22Rv1 (cell line): ENCODE measurements at regions not wholly inside any gene's neighbourhood (a gene's known extent, or its start where the extent isn't known, plus 50 kb on each side); places are given as distances from the start of the nearest gene placed in this dataset.

Experiments used
- ZFX ChIP-seq: fragments of 450-650 bp; IDR thresholded peaks from 2 replicates; pipeline ENCODE4 v1.6.1; 2017; ENCODE audit warnings: antibody characterized with exemption, borderline replicate concordance
- TF ChIP-seq, protein P1 (sequence below): fragments of 450-650 bp; IDR thresholded peaks from 2 replicates; pipeline ENCODE4 v1.5.1; 2017; ENCODE audit warnings: mild to moderate bottlenecking

DNA sequence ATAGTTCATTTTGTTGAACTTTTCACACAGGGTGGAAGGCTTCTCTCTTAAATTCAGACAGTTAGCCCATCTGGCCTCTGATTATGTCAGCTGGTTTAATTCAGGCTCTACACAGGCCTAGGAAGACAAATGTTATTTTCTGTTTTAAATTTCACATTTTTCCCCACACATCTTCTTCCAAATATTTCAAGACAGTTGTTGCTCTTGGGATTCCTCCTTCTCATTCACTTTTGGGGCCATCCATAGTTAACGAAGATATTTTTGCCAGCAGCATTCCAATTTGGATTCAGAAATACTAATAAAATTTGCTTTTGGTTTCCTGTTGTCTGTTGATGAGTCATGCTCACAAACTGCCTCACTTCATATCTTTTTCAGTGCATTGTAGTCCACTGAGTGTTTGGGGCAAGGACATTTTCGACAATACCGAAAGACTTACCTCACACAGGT, 475.4 kb downstream of the DMAC1 start:
- TF ChIP-seq, protein P1, sequence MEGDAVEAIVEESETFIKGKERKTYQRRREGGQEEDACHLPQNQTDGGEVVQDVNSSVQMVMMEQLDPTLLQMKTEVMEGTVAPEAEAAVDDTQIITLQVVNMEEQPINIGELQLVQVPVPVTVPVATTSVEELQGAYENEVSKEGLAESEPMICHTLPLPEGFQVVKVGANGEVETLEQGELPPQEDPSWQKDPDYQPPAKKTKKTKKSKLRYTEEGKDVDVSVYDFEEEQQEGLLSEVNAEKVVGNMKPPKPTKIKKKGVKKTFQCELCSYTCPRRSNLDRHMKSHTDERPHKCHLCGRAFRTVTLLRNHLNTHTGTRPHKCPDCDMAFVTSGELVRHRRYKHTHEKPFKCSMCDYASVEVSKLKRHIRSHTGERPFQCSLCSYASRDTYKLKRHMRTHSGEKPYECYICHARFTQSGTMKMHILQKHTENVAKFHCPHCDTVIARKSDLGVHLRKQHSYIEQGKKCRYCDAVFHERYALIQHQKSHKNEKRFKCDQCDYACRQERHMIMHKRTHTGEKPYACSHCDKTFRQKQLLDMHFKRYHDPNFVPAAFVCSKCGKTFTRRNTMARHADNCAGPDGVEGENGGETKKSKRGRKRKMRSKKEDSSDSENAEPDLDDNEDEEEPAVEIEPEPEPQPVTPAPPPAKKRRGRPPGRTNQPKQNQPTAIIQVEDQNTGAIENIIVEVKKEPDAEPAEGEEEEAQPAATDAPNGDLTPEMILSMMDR: no peak
- no peak for TF ChIP-seq ZFX
